ENCODE measurements at regions not wholly inside any gene's neighbourhood (a gene's known extent, or its start where the extent isn't known, plus 50 kb on each side); places are given as distances from the start of the nearest gene placed in this dataset.

DNA sequence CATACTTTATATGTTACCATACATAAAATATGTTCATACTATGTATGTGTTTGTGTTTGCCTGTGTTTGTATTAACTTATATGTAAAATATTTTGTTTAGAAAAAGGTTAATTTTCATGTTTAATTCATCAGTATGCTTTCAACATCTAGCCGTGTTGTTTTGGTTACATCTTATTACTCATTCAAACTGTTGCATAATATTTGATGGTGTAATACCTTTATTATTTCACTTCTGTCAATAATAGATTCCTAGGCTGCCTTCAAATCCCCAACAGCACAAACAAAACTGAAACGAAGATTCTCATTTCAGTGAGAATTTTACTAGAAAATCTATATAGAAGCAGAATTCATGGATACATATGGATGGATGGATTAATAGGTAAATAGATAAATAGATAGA is 462.3 kb upstream of the ADGRL3 start (continued):
- no peak for TF ChIP-seq TBP (IDR thresholded peaks at IDR 0.05; ENCODE audit: low read depth, low read length)
- no peak for TF ChIP-seq EGR1 (IDR thresholded peaks at IDR 0.05; ENCODE audit: borderline replicate concordance, low read depth, low read length)
- TF ChIP-seq POLR2AphosphoS5 (IDR thresholded peaks at IDR 0.05; ENCODE audit: low read depth, low read length), result no peak
- no peak for TF ChIP-seq HDAC2 (IDR thresholded peaks at IDR 0.05; ENCODE audit: borderline replicate concordance in 1 of 2, low read depth in 2 of 2, low read length in 2 of 2)
- TF ChIP-seq BACH1 (IDR thresholded peaks at IDR 0.05; ENCODE audit: low read length), result no peak
- TF ChIP-seq FOSL1 (IDR thresholded peaks at IDR 0.05; ENCODE audit: insufficient read depth, low read depth, low read length), result no peak
- no peak for TF ChIP-seq GABPA (IDR thresholded peaks at IDR 0.05; ENCODE audit: borderline replicate concordance, insufficient read depth, low read length)
- no peak for TF ChIP-seq HDAC6 (IDR thresholded peaks at IDR 0.05; ENCODE audit: low read depth, low read length)
